Lower leg skin (tissue), 4 donors: ENCODE measurements at regions not wholly inside any gene's neighbourhood (a gene's known extent, or its start where the extent isn't known, plus 50 kb on each side); places are given as distances from the start of the nearest gene placed in this dataset.

Source experiments
- DNase-seq, 2 donors: peaks; one replicate each; pipeline ENCODE4 v3.0.0-alpha.2; 2019; ENCODE audit warnings: low spot score in 2 of 2
- H3K4me3 ChIP-seq: fragments of 200-600 bp; sonication (generic); 2 replicates; pipeline ENCODE4 v1.5.1; 2017; ENCODE audit warnings: mild to moderate bottlenecking, low read depth; ENCODE audit not compliant: poor library complexity, severe bottlenecking
- CTCF ChIP-seq, 3 donors: fragments of 450-650 bp; IDR thresholded peaks; one replicate each; pipeline ENCODE4 v1.5.1; 2016; ENCODE audit warnings: antibody characterized with exemption in 3 of 3, mild to moderate bottlenecking in 3 of 3, moderate library complexity in 2 of 3
- POLR2A ChIP-seq, 2 donors: fragments of 450-650 bp; IDR thresholded peaks; one replicate each; pipeline ENCODE4 v1.6.1; 2016 to 2017; ENCODE audit warnings: antibody characterized with exemption in 2 of 2, mild to moderate bottlenecking in 1 of 2, moderate library complexity in 1 of 2
- WGBS, 2 donors: methylation state at CpG; one replicate each; pipeline ENCODE4 v1.1.5; 2018; 5-methylcytosine and 5-hydroxymethylcytosine counted together
- intact Hi-C: fragments of 100-400 bp; cut with DNase I; formaldehyde crosslinking; loops from one replicate; pipeline ENCODE4 v1.15.0; 2023; ENCODE audit warnings: low total_unique reads

GRCh38 chr12:107318806-107319532, 225.6 kb upstream of the CRY1 start:
- WGBS, 2 donors: 1 to 2% methylated on average over 30 to 53 of the region's 72 CpGs
- TF ChIP-seq CTCF (IDR thresholded peaks at IDR 0.05): no peak
- no peak for TF ChIP-seq POLR2A (IDR thresholded peaks at IDR 0.05)
- DNase-seq: peak in 1 of 2 donors; percentile 76
- H3K4me3 ChIP-seq: peak overlapping the region; percentile 29
- intact Hi-C loops: no loop called here

- intact Hi-C loops: no loop called here
- WGBS, 2 donors: 0 to 1% methylated on average over 18 to 28 of the region's 60 CpGs
- DNase-seq: peak in 1 of 2 donors; percentile 48
- peak overlapping the region; percentile 29 for H3K4me3 ChIP-seq
- no peak for TF ChIP-seq POLR2A (IDR thresholded peaks at IDR 0.05)
- no peak for TF ChIP-seq CTCF (IDR thresholded peaks at IDR 0.05)
Observed at GRCh38 chr12:107319533-107320032, 226.2 kb upstream of the CRY1 start.

- intact Hi-C loops: no loop called here
- 0 to 1% methylated on average over 39 to 49 of the region's 49 CpGs for WGBS, 2 donors
- DNase-seq: peak; percentile 74 to 89
- peak overlapping the region; percentile 29 for H3K4me3 ChIP-seq
- TF ChIP-seq CTCF (IDR thresholded peaks at IDR 0.05): no peak
- no peak for TF ChIP-seq POLR2A (IDR thresholded peaks at IDR 0.05)
Observed at GRCh38 chr12:107320033-107320928, 226.9 kb upstream of the CRY1 start.

- H3K4me3 ChIP-seq: peak overlapping the region; percentile 29
- TF ChIP-seq POLR2A (IDR thresholded peaks at IDR 0.05) (no peak), CTCF (IDR thresholded peaks at IDR 0.05) (no peak)
- WGBS, 2 donors: 1% methylated on average over 37 to 42 of the region's 42 CpGs
- DNase-seq: peak; percentile 53 to 89
- intact Hi-C loops: no loop called here
Observed at GRCh38 chr12:107320929-107321631, 227.7 kb upstream of the CRY1 start.

GRCh38 chr12:107322063-107322462, 228.7 kb upstream of the CRY1 start:
- DNase-seq: no peak
- intact Hi-C loops: no loop called here
- TF ChIP-seq CTCF (IDR thresholded peaks at IDR 0.05) (no peak), POLR2A (IDR thresholded peaks at IDR 0.05) (no peak)
- no peak overlapping the region for H3K4me3 ChIP-seq
- WGBS, 2 donors: 74 to 84% methylated on average over 3 of the region's 3 CpGs
